ENCODE measurements at regions not wholly inside any gene's neighbourhood (a gene's known extent, or its start where the extent isn't known, plus 50 kb on each side); places are given as distances from the start of the nearest gene placed in this dataset.

- POLR2A ChIA-PET (ENCODE audit: low non-redundant PET) = no interaction called here
- CTCF ChIA-PET = no interaction called here
Measured at GRCh38 chr10:3439183-3439582, 266.6 kb upstream of the PITRM1 start.

DNA sequence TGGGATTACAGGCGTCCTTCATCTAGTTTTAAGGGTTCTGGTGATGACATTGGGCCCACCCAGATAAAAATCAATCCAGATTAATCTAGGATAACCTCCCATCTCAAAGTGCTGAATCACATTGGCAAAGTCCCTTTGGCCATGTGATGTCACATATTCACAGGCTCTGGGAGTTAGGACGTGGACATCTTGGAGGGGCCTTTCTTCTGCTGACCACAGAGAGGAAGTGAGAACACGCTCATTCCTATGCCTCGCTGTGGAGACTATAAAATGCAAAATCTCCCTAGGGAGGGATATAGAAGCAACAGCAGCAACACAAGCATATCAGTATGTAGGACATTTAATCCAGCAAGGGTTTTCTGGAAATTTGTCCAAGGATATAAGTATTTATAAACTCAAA, 266.0 kb upstream of the PITRM1 start:
- Histone ChIP-seq H3K36me3 (ENCODE audit: insufficient read depth, low read length, poor library complexity, severe bottlenecking) (no peaks in the 10 kb centered on the region), H3K4me3 (ENCODE audit: low read depth, low read length, poor library complexity, severe bottlenecking) (no peak overlapping the region), H3K27ac (ENCODE audit: low read depth, low read length, poor library complexity, severe bottlenecking) (no peak overlapping the region), H3K9me3 (ENCODE audit: low read depth, low read length, poor library complexity, severe bottlenecking) (no peaks in the 10 kb centered on the region), H3K4me1 (ENCODE audit: insufficient read depth, low read length, poor library complexity, severe bottlenecking) (no peaks in the 10 kb centered on the region), H3K27me3 (replicated peaks; ENCODE audit: insufficient read depth, low read depth, low read length, poor library complexity) (no peaks in the 10 kb centered on the region)
- ChIA-PET POLR2A (ENCODE audit: low non-redundant PET) (no interaction called here), CTCF (no interaction called here)
- no TSS peak for BruUV-seq (replicated peaks)
- DNase-seq (ENCODE audit: low spot score) = no peak
- no peak for TF ChIP-seq CTCF (conservative IDR thresholded peaks at IDR 0.05; ENCODE audit: low read depth, low read length)
- no peak for TF ChIP-seq EZH2 (IDR thresholded peaks at IDR 0.05; ENCODE audit: borderline replicate concordance, low read depth, low read length, poor library complexity, severe bottlenecking)
- intact Hi-C loops (cut with micrococcal nuclease; ENCODE audit: unreplicated experiment) = no loop called here

More at GRCh38 chr10:3439183-3439582, 266.6 kb upstream of the PITRM1 start:
- H3K27ac ChIP-seq (ENCODE audit: low read depth, low read length, poor library complexity, severe bottlenecking) = no peak overlapping the region
- DNase-seq (ENCODE audit: low spot score) = no peak
- no TSS peak for BruUV-seq (replicated peaks)
- H3K4me3 ChIP-seq (ENCODE audit: low read depth, low read length, poor library complexity, severe bottlenecking) = no peak overlapping the region
- no peaks in the 10 kb centered on the region for H3K27me3 ChIP-seq (replicated peaks; ENCODE audit: insufficient read depth, low read depth, low read length, poor library complexity)
- no peaks in the 10 kb centered on the region for H3K9me3 ChIP-seq (ENCODE audit: low read depth, low read length, poor library complexity, severe bottlenecking)
- TF ChIP-seq EZH2 (IDR thresholded peaks at IDR 0.05; ENCODE audit: borderline replicate concordance, low read depth, low read length, poor library complexity, severe bottlenecking) (no peak), CTCF (conservative IDR thresholded peaks at IDR 0.05; ENCODE audit: low read depth, low read length) (no peak)
- no peaks in the 10 kb centered on the region for H3K4me1 ChIP-seq (ENCODE audit: insufficient read depth, low read length, poor library complexity, severe bottlenecking)
- intact Hi-C loops (cut with micrococcal nuclease; ENCODE audit: unreplicated experiment) = no loop called here
- H3K36me3 ChIP-seq (ENCODE audit: insufficient read depth, low read length, poor library complexity, severe bottlenecking) = no peaks in the 10 kb centered on the region

DNA sequence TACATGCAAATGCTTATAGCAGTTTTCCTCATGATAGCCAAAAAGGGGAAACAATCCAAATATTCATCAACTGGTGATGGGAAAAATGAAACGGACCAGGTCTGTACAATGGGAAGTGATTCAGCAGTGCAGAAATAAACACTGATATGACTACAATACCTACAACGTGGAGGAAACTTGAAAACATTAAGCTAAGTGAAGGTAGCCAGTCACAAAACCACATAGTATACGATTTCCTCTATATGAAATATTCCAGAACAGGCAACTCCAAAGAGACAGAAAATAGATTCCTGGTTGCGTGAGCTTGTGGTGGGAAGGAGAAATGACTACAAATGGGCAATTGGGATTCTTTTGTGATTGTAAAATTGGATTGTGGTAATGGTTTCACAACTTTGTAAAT, 263.1 kb upstream of the PITRM1 start:
- BruUV-seq (replicated peaks) = no TSS peak
- CTCF ChIA-PET = no interaction called here
- Histone ChIP-seq H3K36me3 (ENCODE audit: insufficient read depth, low read length, poor library complexity, severe bottlenecking) (no peaks in the 10 kb centered on the region), H3K27me3 (replicated peaks; ENCODE audit: insufficient read depth, low read depth, low read length, poor library complexity) (no peaks in the 10 kb centered on the region), H3K27ac (ENCODE audit: low read depth, low read length, poor library complexity, severe bottlenecking) (no peak overlapping the region), H3K4me1 (ENCODE audit: insufficient read depth, low read length, poor library complexity, severe bottlenecking) (no peaks in the 10 kb centered on the region), H3K4me3 (ENCODE audit: low read depth, low read length, poor library complexity, severe bottlenecking) (no peak overlapping the region), H3K9me3 (ENCODE audit: low read depth, low read length, poor library complexity, severe bottlenecking) (no peaks in the 10 kb centered on the region)
- DNase-seq (ENCODE audit: low spot score) = no peak
- intact Hi-C loops (cut with micrococcal nuclease; ENCODE audit: unreplicated experiment) = no loop called here
- TF ChIP-seq CTCF (conservative IDR thresholded peaks at IDR 0.05; ENCODE audit: low read depth, low read length) (no peak), EZH2 (IDR thresholded peaks at IDR 0.05; ENCODE audit: borderline replicate concordance, low read depth, low read length, poor library complexity, severe bottlenecking) (no peak)
- POLR2A ChIA-PET (ENCODE audit: low non-redundant PET) = no interaction called here

All from A673 (cell line).